HG03565 (cell line): ENCODE measurements at regions not wholly inside any gene's neighbourhood (a gene's known extent, or its start where the extent isn't known, plus 50 kb on each side); places are given as distances from the start of the nearest gene placed in this dataset.

Experiments used
- ATAC-seq: cut with Tn5 transposase; IDR thresholded peaks from one replicate; pipeline ENCODE4 v1.9.1; 2021; ENCODE audit warnings: mild to moderate bottlenecking, moderate library complexity; ENCODE audit not compliant: unreplicated experiment

DNA sequence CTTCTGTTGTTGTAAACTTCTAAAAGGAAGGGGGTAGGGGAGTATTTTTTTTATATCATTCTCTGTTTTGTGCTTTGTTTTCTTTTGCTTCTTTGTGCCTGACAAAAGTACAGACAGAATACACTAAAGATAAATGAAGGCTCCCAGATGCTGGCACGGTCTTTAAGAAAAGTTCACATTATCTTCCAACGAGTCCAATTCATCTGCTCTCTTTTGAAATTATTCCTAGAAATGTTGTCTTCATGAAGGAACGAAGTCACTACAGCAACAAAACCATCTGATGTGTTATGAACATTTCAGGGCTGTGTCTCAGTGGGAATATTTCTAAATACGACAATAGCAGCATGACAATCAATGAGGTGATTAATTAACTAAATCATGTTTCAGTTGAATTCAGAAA is 813.8 kb upstream of the HTR2C start:
- no peak for ATAC-seq

DNA sequence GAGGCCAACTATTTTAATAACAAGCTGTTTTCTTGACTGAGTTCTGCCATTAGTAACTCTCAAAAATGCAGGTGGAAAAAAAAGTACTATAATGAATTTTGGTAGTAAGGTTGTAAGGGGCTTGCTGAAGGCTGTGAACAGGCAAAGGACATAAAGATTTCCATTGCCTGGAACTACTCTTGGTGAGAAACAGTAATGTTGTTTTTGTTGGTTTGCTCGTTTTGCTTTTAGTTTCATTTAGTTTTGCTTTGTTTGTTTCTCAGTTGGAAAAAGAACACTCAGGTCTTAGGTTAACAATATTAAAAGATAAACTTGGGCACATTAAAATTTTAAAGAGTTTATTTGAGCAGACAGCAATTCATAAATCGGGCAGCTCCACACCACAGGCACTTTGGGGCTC is 824.5 kb upstream of the HTR2C start:
- ATAC-seq, result no peak

DNA sequence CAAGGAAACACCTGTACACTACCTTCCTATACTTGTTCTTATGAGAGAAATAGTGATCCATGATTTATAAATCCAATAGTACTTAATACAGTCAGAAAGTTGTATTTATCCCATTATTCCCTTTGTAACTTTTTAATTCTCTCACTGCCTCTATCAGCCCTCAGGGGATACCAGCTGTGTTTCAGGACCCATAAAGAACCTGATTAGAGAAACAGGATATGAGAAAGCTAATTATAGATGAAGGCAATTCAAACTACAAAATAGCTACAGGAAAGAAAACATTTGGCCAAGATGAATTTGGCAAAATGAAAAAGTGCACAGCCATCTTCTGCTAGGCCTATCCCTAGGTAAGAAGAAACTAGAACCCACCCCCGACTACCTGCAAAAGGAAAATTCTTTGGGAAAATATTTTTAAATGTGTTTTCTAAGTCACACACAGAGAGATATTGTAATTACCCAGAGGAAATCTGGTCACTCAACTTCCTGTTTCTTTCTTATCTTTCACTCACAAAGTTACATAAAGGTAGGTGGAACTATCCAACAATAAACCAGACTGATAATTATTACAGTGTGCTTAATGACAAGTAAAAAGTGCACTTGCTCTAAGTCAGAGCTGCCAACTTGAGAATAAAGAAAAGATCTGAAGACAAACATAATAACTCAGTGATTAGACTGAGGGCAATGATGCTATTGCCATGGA is 836.5 kb upstream of the HTR2C start:
- peak; percentile 45 for ATAC-seq

DNA sequence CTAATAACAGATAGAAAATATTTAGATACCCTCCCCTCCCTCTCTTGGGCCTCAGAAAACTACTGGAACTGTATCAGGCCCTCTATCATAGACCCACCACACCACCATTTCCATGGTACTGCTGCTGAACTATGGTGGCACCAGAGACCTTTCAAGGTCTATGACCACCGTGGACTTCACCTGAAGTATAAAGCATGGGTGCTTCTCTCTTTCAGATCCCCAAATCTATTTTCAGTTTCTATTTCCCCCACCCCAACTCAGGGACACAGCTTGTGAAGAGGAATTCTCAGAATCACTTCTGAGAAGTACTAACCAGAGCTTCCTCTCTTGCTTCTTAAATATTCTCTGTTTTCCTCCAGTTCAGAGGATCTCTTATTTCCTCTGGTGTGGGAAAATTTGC is 840.8 kb upstream of the HTR2C start:
- ATAC-seq, result peak; percentile 50

DNA sequence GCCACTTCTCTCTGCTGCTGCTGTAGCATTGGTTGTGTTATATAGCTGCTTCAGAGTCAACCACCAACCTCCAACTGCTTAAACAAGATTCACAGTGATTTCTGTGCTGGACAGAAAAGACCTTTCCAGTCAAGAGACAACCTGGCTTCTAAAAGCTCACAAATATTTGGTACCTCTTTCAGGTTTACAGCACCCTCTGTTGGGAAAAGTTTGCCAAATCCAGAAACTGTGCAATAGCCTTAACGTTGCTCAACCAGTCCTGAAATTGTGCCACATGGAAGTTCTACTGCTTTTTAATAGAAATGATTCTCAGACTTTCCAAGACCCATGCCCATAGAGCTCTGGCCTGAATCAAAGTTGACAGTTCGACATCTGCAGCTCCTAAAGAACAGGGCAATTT is 842.1 kb upstream of the HTR2C start:
- ATAC-seq, result no peak

DNA sequence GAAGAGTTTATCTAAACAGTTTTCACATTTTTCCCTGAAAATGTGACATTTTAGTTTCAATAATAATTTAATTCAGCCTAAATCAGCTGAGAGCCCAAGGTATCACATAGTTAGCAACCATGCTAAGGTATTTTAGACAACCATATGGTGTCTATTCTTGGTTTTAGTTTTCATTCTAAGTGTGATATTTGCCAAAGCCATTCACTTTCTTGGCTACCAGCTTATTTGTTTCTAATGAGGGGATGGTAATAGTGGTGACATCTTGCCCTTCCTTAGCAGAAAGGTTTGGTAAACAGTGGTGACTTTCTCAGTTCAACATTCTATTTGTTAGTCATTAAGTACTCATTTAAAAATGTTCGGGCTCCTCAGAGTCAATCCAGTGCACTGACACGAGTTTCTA is 854.9 kb upstream of the HTR2C start:
- no peak for ATAC-seq

DNA sequence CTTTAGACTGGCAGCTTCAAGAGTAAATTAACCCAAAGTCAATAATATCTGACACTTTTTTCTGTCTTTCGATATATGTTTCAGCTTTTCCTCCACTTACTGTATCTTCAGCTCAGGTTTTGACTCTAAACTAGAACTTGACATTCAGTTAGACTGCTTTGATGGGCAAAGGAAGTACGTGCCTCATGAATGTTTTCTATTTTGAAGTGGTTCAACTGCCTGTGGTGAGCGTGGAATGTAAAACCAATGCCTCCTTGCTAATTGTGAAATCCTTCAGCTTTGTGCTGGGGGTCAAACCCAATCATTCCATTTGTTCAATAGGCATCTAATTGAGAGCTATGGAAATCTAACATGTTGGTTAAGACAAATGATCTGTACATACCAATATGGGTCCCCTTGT is 857.0 kb upstream of the HTR2C start:
- ATAC-seq, result peak; percentile 31

DNA sequence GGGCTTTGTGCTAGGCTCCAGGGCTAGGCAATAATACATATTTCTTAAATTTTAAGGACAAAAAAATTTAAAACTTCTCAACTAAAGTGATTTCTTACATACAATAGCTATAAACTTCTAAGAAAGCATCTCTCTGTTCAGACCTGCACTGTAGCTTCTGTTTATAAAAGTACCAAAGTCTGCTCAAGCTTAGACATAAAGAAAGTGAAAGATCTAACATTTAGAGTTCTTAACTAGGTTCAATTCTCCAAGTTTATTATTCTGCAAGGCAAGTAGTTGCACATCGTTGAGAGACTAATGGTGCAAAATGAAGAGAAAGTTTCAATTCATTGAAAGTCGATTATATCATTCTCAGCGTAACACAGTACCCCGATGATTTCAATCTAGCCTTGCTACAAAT is 857.4 kb upstream of the HTR2C start:
- peak; percentile 60 for ATAC-seq

DNA sequence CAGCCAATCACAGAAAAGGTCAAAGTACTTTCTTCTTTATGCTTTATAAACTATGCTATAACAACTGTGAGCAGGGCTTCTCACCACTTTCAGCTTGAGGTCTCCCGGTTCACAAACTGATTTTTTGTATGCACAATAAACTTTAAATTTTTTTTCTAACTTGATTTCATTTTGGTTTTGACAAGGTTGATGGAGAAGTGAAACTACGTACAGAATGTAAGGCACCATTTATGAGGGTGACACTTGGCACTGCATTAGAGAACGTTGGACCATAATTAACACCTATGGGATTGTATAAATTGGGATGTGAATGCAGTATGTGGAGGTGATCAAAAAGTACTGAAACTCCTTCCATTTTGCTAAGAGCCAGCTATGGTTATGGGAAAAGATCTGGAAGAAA is 857.9 kb upstream of the HTR2C start:
- peak; percentile 41 for ATAC-seq

DNA sequence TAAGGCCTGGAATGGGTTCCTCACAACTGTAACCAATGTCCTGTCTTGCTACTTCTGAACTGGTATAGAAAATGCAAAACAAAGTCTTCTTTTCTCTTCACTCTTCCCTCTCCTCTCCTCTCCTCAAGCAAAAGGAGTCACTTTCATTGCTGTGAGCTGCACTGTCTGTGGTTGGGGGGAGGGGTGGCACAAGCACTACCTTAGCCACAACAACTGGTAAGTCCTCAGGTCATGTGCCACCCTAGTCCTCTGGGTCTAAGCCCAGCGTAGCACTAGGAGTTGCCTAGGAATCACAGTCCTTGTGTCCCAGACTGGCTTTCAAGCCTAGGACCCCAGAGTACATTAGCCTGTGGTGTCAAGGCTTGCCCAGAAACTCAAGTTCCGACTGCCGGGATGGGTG is 859.3 kb upstream of the AMOT start:
- no peak for ATAC-seq

DNA sequence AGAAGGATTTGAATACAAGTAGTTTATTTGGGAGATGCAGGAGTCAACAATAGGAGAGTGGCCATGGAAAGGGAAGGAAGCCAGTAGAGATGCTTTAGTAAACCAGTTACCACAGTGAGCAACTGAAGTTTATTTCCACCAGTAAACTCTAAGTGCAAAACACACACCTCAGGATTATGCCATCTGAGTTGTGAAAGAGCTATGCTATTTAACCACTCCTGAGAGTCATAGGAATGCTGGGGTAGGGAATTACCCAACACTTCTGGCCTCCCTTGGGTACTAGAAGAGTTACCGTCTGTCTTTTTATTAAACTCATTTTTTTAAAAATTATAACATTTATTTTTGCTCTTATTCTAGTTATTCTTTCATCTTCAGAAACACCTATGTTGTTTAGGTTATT is 834.6 kb upstream of the AMOT start:
- ATAC-seq, result no peak

DNA sequence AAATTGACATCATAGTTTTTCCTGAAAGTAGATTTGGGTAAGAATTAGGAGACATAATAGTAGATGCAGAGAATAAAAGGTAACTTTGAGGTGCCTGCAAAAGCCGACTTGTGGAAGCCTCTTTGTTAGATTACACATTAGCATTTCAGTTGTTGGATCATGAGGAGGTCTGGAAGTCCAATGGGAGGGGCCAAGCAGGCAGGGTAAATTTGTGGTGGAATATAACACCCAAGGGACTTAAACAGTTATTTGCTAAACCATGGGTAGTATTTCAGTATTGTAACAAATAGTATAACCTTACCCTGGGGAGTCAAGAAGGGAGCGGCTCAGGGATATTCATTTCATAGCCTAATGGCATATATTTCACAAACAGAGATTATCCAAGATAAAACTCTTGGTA is 810.7 kb upstream of the AMOT start:
- no peak for ATAC-seq

DNA sequence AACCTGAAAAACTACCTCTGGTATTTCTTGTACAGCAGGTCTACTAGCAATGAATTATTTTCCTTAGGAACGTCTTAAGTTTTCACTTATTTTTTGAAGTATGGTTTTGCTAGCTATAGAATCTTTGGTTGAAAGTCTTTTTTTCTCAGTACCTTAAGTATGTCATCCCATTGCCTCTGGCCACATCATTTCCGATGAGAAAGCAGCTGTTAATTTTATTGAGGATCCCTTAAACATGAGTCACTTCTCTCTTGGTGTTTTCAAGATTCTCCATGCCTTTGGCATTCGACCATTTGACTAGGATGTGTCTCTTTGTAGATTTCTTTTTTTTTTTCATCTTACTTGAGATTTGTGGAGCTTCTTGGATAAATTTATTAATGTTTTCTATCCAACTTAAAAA is 803.8 kb upstream of the AMOT start:
- no peak for ATAC-seq

DNA sequence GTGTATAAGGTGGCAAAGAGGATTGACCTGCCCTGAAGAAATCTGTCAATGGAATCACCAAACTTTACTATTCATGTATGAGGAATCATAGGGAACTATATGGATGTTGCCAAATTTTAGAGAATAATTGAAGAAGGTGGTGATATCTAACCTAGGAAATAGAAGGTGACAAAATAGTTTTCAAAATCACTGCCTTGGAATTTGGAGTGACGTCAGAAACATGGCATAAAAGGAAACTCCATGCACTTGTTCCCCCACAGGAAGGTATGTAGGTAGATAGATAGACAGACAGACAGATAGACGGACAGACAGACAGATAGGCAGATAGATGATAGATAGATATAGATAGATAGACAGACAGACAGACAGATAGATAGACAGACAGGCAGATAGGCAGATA is 793.9 kb upstream of the AMOT start:
- no peak for ATAC-seq

DNA sequence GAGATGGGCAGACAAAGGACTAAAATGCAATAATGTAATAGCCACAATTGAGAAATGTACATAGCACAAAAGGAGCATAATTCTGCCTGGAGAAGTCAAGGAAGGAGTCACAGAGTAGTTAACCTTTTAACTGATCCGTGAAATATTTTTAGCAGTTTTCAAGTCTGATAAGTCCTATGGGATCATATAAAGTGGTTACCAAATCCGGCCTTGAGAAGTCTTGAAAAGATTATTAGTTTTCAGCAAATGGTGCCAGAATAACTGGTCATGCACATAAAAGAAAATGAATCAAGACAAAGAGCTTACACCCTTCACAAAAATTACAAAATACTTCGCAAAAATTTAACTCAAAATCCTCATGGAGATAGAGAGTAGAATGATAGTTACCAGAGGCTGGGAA is 788.7 kb upstream of the AMOT start:
- no peak for ATAC-seq

DNA sequence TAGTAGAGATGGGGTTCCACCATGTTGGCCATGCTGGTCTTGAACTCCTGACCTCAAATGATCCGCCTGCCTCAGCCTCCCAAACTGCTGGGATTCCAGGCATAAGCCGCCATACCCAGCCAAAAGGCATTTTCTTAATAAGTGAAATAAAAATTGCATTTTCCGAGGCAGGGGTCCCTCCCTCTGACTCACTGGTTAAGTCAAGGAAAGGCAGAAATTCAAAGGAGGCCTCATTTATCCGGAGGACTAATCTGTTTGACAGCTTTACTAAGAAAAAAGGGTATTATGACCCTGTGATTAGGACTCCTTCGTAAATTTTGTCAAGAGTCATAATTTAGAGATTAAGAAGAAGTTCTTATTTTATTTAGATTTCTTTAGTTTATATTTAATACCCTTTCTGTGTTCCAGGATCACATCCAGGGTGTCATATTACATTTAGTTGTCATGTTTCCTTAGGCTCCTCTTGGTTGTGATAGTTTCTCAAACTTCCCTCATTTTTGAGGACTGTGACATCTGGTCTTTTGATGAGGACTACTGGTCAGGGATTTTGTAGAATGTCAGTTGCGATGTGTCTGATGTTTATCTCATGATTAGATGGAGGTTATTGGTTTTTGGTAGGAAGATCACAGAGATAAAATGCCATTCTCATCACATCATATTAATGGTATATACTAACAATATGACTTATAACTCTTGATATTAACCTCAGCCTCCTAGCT is 753.7 kb upstream of the AMOT start:
- ATAC-seq, result no peak

DNA sequence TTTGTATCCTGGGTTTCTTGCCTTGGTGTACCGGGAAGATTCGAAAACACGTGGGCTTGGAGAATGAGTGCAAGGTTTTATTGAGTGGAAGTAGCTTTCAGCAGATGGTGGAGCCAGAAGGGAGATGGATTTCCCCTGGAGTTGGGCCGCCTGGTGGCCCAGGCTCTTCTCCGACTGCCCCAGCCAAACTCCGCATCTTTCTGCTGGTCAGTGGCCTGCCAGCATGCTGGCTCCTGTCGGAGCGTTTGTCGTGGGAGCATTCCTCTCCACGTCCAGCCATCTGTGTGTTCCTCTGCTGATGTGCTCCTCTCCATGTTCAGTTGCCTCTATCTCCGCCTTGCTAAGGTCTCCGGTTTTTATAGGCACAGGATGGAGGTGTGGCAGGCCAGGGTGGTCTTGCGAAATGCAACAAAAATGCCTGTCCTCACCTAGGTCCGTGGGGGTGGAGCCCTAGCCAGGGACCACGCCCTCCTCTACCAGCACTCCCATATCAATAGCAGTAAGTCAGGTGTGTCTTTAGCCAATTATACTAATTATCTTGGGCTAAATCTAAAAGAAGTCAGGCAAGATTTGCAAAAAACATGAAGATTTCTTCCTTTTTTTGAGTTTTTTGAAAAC is 745.8 kb upstream of the AMOT start:
- no peak for ATAC-seq

DNA sequence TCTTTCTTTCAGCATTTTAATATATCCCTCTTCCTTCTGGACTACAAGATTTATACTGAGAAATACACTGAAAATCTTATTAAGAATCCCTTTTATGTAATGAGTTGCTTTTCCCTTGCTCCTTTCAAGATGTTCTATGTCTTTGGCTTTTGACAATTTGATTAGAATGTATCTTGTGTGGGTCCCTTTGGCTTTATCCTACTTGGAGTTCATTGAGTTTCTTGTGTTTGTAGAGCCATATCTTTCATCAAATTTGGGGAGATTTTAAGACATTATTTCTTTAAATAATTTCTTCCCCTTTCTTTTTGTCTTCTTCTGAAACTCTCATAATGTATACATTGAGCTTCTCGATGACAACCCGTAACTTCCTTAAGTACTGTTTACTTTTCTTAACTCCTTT is 739.9 kb upstream of the AMOT start:
- no peak for ATAC-seq

DNA sequence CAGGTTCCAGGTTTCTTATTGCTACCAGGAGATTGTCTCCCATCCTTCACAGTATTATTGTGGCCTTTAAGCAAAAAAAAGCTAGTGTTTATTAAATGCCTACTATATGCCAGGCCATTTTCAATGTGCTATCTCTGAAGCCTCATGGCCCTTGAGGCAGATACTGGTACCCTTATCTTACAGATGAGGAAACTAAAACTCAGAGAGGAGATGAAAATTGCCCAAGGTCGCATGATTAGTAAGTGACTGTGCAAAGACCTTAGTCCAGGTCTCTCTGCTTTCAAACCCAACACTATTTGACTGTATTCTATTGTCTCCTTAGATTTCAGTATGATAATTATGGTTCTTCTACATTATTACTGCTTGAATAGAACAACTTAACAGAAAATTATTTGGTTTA is 717.9 kb upstream of the AMOT start:
- no peak for ATAC-seq

DNA sequence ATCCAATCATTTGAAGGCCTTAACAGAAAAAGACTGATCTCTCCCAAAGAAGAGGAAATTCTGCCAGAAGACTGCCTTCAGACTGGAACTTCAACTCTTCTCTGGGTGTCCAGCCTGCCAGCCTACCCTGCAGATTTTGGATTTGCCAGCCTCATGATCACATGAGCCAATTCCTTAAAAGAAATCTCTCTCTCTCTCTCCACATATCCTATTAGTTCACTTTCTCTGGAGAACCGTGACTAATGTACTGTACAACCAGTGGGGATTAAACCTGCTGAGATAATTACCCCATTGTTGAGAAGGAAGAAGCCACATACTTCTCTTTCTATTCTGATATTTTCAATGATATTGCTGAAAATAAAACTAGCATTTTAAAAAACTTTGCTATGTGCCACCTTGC is 711.3 kb upstream of the AMOT start:
- ATAC-seq, result no peak

DNA sequence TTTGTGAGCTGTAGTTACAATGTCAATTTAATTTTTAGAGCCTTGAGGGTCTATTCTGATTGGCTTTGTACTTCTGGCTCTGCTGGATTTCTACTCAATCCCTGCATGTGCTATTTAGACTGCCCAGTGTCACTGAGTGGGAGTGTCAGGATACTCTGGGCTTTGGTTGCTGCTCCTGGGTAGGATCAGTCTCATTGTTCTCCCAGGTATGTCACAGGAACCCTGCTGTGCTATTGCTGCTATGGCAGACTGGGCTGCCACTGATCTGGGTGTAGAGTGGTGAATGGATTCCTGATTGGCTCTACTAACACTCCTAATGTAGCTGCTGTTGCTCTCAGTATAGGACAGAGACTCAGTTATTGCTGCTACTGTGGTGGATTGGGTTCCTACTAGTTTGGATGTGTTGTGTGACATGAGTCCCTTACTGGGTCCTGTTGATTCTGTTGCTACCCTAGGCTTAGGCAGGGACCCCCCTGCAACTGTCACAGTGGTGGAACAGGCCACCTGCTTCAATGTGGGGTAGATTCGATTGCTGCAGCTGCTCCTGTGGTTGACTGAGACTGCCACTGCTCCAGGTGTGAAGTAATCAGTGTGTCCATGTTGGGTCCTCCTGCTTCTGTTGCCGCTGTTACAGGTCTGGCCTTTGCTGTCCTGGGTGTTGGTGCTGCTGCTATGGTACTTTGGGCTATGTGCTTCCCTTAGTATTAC is 707.8 kb upstream of the AMOT start:
- no peak for ATAC-seq

DNA sequence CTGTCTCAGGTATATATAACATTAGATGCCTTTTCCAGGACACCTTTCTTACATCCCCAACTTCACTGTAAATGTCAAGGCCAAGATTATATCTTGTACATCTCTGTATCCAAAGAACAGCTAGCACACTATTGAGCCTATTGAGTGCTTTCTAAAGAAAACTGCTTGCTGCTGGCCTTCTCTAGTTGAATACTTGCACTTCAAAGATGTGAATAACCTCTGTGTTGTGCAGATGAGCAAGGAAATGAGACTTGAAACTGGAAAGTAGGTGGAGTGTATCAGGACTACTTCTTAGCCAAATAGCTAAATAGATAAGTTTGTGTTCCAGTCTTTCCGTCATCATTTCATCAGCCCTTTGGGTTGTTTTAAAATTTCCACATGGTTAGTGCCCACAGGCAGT is 704.4 kb upstream of the AMOT start:
- ATAC-seq, result no peak
